HepG2 (cell line): ENCODE measurements at regions not wholly inside any gene's neighbourhood (a gene's known extent, or its start where the extent isn't known, plus 50 kb on each side); places are given as distances from the start of the nearest gene placed in this dataset.

Source experiments
- ATAC-seq: fragments of 200-7000 bp; cut with Tn5 transposase; 3 replicates; pipeline ENCODE4 v1.9.1; 2020; ENCODE audit warnings: mild to moderate bottlenecking, moderate library complexity
- BruUV-seq: library from RNA; stranded (reverse); fragments of 400-500 nt; replicated peaks from 2 replicates; lab custom pipeline; 2021; lab: Mats Ljungman, UMichigan
- CTCF ChIA-PET: fragments of 300-600 bp; formaldehyde crosslinking; extraction: SDS; loops from one replicate; lab custom pipeline; 2021; ENCODE audit warnings: low total read pairs, inconsistent platforms, low intra/inter-chr PET ratio; lab: Yijun Ruan, JAX
- POLR2A ChIA-PET: fragments of 350-600 bp; sonication (Branson Sonifier 250); formaldehyde crosslinking; loops from one replicate; lab custom pipeline; 2020; ENCODE audit warnings: antibody characterized with exemption, inconsistent platforms; lab: Yijun Ruan, JAX
- DNase-seq: peaks from one replicate; pipeline ENCODE4 v3.0.0-alpha.2; 2015; ENCODE audit warnings: low spot score
- FAIRE-seq: peaks from 3 replicates; lab custom pipeline; 2011; peaks lifted over from hg19 to GRCh38; lab: Jason Lieb, UNC
- H2AFZ ChIP-seq: one replicate; pipeline ENCODE4 v1.6.1; 2011; ENCODE audit warnings: low read length, inconsistent platforms
- H3K27ac ChIP-seq: fragments of 300-600 bp; 3 replicates; pipeline ENCODE4 v1.8.0; 2011; ENCODE audit warnings: mixed run types, mild to moderate bottlenecking, mixed read lengths, low read length, inconsistent platforms; ENCODE audit not compliant: insufficient read depth; ENCODE audit errors: extremely low read length
- H3K27me3 ChIP-seq, 2 experiments: fragments of 200-600 bp in 1 of 2; 2 replicates in 1 of 2; 3 replicates in 1 of 2; pipeline versions ENCODE4 v1.6.0 to v1.8.0; 2011; ENCODE audit warnings: low read length in 2 of 2, mild to moderate bottlenecking in 2 of 2, moderate library complexity in 2 of 2, inconsistent platforms in 1 of 2; ENCODE audit not compliant: insufficient read depth in 2 of 2, control insufficient read depth in 1 of 2
- H3K36me3 ChIP-seq, 2 experiments: fragments of 200-600 bp in 1 of 2; replicated peaks in 1 of 2; 2 replicates in 1 of 2; 3 replicates in 1 of 2; pipeline versions ENCODE4 v1.5.1 to v1.8.0; 2011; ENCODE audit warnings: low read length in 2 of 2, inconsistent platforms in 1 of 2; ENCODE audit not compliant: insufficient read depth in 2 of 2, control insufficient read depth in 1 of 2
- H3K4me1 ChIP-seq: 2 replicates; pipeline ENCODE4 v1.5.1; 2012; ENCODE audit warnings: low read length, inconsistent platforms; ENCODE audit not compliant: insufficient read depth
- H3K4me2 ChIP-seq: 2 replicates; pipeline ENCODE4 v1.6.0; 2011; ENCODE audit warnings: low read depth, low read length, inconsistent platforms
- H3K4me3 ChIP-seq, 3 experiments: fragments of 200-600 bp in 1 of 3; sonication (generic), shearing (Covaris generic) in 1 of 3; replicated peaks in 1 of 3; 2 replicates each; pipeline ENCODE4 v1.5.1; 2011 to 2016; ENCODE audit warnings: low read length in 3 of 3, inconsistent platforms in 2 of 3, low read depth in 2 of 3, mild to moderate bottlenecking in 2 of 3, control low read depth in 1 of 3, mixed read lengths in 1 of 3; ENCODE audit not compliant: insufficient read depth in 1 of 3
- H3K79me2 ChIP-seq: one replicate; pipeline ENCODE4 v1.6.1; 2011; ENCODE audit warnings: low read length, inconsistent platforms; ENCODE audit not compliant: insufficient read depth
- H3K9ac ChIP-seq: 2 replicates; pipeline ENCODE4 v1.6.0; 2011; ENCODE audit warnings: mild to moderate bottlenecking, low read depth, low read length, inconsistent platforms; ENCODE audit not compliant: insufficient read depth
- H3K9me3 ChIP-seq: 2 replicates; pipeline ENCODE4 v1.5.1; 2012; ENCODE audit warnings: mild to moderate bottlenecking, low read length
- H4K20me1 ChIP-seq: 2 replicates; pipeline ENCODE4 v1.6.0; 2011; ENCODE audit warnings: inconsistent platforms, mild to moderate bottlenecking, low read length, moderate library complexity; ENCODE audit not compliant: insufficient read depth
- HNF4A ChIP-seq: sonication (generic); formaldehyde crosslinking; IDR thresholded peaks from 2 replicates; pipeline ENCODE4 v1.4.0; 2020; ENCODE audit warnings: missing genetic modification reagents
- KLF13 ChIP-seq: sonication (generic); formaldehyde crosslinking; IDR thresholded peaks from 2 replicates; pipeline ENCODE4 v1.4.0; 2020; ENCODE audit warnings: mild to moderate bottlenecking, missing genetic modification reagents
- MED8 ChIP-seq: sonication (generic); formaldehyde crosslinking; IDR thresholded peaks from 2 replicates; pipeline ENCODE4 v1.8.1; 2023; ENCODE audit warnings: mild to moderate bottlenecking, missing genetic modification reagents; ENCODE audit not compliant: insufficient replicate concordance
- PAWR ChIP-seq: sonication (generic); formaldehyde crosslinking; IDR thresholded peaks from 2 replicates; pipeline ENCODE4 v1.4.0; 2020; ENCODE audit warnings: missing genetic modification reagents, mild to moderate bottlenecking, borderline replicate concordance
- RBFOX2 ChIP-seq: fragments of 200-400 bp; formaldehyde crosslinking; IDR thresholded peaks from 2 replicates; pipeline ENCODE4 v1.6.1; 2017; ENCODE audit warnings: low read depth, mild to moderate bottlenecking, low read length
- SMYD3 ChIP-seq: sonication (generic); formaldehyde crosslinking; IDR thresholded peaks from 2 replicates; pipeline ENCODE4 v1.8.1; 2023; ENCODE audit warnings: mild to moderate bottlenecking, missing genetic modification reagents
- SP5 ChIP-seq: IDR thresholded peaks from 2 replicates; pipeline ENCODE4 v1.6.1; 2016; ENCODE audit warnings: low read depth, borderline replicate concordance
- ZNF772 ChIP-seq: sonication (generic); formaldehyde crosslinking; IDR thresholded peaks from 2 replicates; pipeline ENCODE4 v1.5.0; 2020; ENCODE audit warnings: mild to moderate bottlenecking, missing genetic modification reagents
- ZNF788 ChIP-seq: sonication (generic); formaldehyde crosslinking; IDR thresholded peaks from 2 replicates; pipeline ENCODE4 v1.5.0; 2020; ENCODE audit warnings: mild to moderate bottlenecking, missing genetic modification reagents, borderline replicate concordance
- WGBS: methylation state at CpG from one replicate; pipeline ENCODE4 v1.1.6; 2017; ENCODE audit warnings: low lambda C conversion rate; 5-methylcytosine and 5-hydroxymethylcytosine counted together
- in situ Hi-C: cut with HindIII; loops from 2 replicates; pipeline ENCODE4 v1.10.0; 2017; ENCODE audit warnings: low pct_unique_long_range_greater_than_20kb; ENCODE audit not compliant: extremely low pct_ligation_motif_present
- intact Hi-C: fragments of 100-400 bp; cut with micrococcal nuclease; formaldehyde crosslinking; loops from one replicate; pipeline ENCODE4 v1.10.0; 2022; ENCODE audit not compliant: unreplicated experiment
- TF ChIP-seq, protein P1 (sequence below), 2 experiments: sonication (generic) in 1 of 2; formaldehyde crosslinking in 1 of 2; IDR thresholded peaks; 2 replicates each; pipeline versions ENCODE4 v1.6.1 to v1.9.0; 2014 to 2022; ENCODE audit warnings: antibody characterized with exemption in 1 of 2, borderline replicate concordance in 1 of 2, inconsistent platforms in 1 of 2, low read depth in 1 of 2, missing genetic modification reagents in 1 of 2
- TF ChIP-seq, protein P2 (sequence below): sonication (generic); formaldehyde crosslinking; IDR thresholded peaks from 2 replicates; pipeline ENCODE4 v1.4.0; 2020; ENCODE audit warnings: missing genetic modification reagents, borderline replicate concordance

DNA sequence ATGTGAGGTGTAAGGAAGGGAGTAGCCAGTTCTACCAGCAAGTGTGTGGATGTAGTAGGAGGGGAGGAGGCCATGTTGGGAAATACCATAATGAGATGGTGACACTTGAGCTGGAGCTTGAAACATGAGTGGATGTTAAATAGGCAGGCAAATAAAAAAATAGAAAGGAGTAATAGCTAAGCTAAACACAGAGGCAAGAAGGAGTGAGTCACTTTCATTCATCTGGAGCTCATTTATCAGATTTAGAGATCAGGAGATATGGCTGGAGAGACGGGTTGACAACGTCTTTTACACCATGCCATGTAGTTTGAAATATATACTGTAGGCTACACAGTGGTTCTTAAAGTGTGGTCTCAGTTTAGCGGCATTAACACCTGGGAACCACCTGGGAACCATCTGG lies 390.5 kb downstream of the DIPK2A start (continued):
- no peak for TF ChIP-seq RBFOX2
- TF ChIP-seq, protein P1, sequence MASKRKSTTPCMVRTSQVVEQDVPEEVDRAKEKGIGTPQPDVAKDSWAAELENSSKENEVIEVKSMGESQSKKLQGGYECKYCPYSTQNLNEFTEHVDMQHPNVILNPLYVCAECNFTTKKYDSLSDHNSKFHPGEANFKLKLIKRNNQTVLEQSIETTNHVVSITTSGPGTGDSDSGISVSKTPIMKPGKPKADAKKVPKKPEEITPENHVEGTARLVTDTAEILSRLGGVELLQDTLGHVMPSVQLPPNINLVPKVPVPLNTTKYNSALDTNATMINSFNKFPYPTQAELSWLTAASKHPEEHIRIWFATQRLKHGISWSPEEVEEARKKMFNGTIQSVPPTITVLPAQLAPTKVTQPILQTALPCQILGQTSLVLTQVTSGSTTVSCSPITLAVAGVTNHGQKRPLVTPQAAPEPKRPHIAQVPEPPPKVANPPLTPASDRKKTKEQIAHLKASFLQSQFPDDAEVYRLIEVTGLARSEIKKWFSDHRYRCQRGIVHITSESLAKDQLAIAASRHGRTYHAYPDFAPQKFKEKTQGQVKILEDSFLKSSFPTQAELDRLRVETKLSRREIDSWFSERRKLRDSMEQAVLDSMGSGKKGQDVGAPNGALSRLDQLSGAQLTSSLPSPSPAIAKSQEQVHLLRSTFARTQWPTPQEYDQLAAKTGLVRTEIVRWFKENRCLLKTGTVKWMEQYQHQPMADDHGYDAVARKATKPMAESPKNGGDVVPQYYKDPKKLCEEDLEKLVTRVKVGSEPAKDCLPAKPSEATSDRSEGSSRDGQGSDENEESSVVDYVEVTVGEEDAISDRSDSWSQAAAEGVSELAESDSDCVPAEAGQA (IDR thresholded peaks at IDR 0.05; ENCODE audit: low read depth) = no peak
- TF ChIP-seq, protein P1 (CRISPR knock-in tag; IDR thresholded peaks at IDR 0.05; ENCODE audit: borderline replicate concordance) = no peak
- TF ChIP-seq, all 625 proteins: peak for 0

DNA sequence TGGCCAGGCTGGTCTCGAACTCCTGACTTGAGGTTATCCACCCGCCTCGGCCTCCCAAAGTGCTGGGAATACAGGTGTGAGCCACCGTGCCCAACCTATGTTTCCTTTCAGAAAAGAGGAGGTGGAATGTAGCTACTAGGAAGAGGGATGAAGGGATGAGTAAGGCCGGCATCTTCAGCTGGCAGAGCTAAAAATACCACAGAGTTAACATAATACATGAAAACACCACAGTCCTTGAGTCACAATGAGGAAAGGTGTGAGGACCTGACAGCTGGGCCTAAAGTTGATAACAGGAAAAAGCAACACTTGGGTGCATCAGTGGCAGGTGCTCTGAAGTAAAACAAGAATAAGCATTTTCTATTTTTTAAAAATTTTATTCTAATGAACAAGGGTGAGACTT lies 392.2 kb downstream of the DIPK2A start:
- H3K4me2 ChIP-seq = no peak overlapping the region
- H3K27ac ChIP-seq = no peak overlapping the region
- POLR2A ChIA-PET = no interaction called here
- DNase-seq (no peak), FAIRE-seq (no peak), ATAC-seq (no peak)
- H3K4me1 ChIP-seq = no peaks in the 10 kb centered on the region
- H3K9ac ChIP-seq = no peak overlapping the region
- in situ Hi-C loops (no loop called here), intact Hi-C loops (no loop called here)
- 20% methylated on average over 5 of the region's 5 CpGs for WGBS
- BruUV-seq = no TSS peak
- no peak overlapping the region for H2AFZ ChIP-seq
- CTCF ChIA-PET = no interaction called here
- no peaks in the 10 kb centered on the region for H3K36me3 ChIP-seq
- no peak for TF ChIP-seq SMYD3 (CRISPR knock-in tag)
- no peak for TF ChIP-seq KLF13 (CRISPR knock-in tag)
- no peak for TF ChIP-seq SP5 (CRISPR knock-in tag)
- TF ChIP-seq ZNF788 (CRISPR knock-in tag) = no peak
- no peak for TF ChIP-seq HNF4A (CRISPR knock-in tag)
- TF ChIP-seq MED8 (CRISPR knock-in tag) = no peak
- no peak for TF ChIP-seq PAWR (CRISPR knock-in tag)
- no peak for TF ChIP-seq ZNF772 (CRISPR knock-in tag)
- TF ChIP-seq, protein P2, sequence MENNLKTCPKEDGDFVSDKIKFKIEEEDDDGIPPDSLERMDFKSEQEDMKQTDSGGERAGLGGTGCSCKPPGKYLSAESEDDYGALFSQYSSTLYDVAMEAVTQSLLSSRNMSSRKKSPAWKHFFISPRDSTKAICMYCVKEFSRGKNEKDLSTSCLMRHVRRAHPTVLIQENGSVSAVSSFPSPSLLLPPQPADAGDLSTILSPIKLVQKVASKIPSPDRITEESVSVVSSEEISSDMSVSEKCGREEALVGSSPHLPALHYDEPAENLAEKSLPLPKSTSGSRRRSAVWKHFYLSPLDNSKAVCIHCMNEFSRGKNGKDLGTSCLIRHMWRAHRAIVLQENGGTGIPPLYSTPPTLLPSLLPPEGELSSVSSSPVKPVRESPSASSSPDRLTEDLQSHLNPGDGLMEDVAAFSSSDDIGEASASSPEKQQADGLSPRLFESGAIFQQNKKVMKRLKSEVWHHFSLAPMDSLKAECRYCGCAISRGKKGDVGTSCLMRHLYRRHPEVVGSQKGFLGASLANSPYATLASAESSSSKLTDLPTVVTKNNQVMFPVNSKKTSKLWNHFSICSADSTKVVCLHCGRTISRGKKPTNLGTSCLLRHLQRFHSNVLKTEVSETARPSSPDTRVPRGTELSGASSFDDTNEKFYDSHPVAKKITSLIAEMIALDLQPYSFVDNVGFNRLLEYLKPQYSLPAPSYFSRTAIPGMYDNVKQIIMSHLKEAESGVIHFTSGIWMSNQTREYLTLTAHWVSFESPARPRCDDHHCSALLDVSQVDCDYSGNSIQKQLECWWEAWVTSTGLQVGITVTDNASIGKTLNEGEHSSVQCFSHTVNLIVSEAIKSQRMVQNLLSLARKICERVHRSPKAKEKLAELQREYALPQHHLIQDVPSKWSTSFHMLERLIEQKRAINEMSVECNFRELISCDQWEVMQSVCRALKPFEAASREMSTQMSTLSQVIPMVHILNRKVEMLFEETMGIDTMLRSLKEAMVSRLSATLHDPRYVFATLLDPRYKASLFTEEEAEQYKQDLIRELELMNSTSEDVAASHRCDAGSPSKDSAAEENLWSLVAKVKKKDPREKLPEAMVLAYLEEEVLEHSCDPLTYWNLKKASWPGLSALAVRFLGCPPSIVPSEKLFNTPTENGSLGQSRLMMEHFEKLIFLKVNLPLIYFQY (CRISPR knock-in tag) = no peak
- H3K27me3 ChIP-seq = no peaks in the 10 kb centered on the region
- no peak overlapping the region for H3K4me3 ChIP-seq
- no peaks in the 10 kb centered on the region for H4K20me1 ChIP-seq
- peaks cover 51% of the 10 kb centered on the region for H3K9me3 ChIP-seq
- H3K79me2 ChIP-seq = no peaks in the 10 kb centered on the region
